A549 (cell line): ENCODE measurements at regions not wholly inside any gene's neighbourhood (a gene's known extent, or its start where the extent isn't known, plus 50 kb on each side); places are given as distances from the start of the nearest gene placed in this dataset.

Source experiments
- POLR2A ChIP-seq: IDR thresholded peaks from 2 replicates; pipeline ENCODE4 v1.6.1; 2012; ENCODE audit warnings: mild to moderate bottlenecking, low read length
- USF2 ChIP-seq: fragments of 450-650 bp; IDR thresholded peaks from 2 replicates; pipeline ENCODE4 v1.6.1; 2014; ENCODE audit warnings: antibody characterized with exemption
- ZNF302 ChIP-seq: fragments of 250-450 bp; sonication (Bioruptor Pico); IDR thresholded peaks from 2 replicates; pipeline ENCODE4 v1.9.0; 2021; ENCODE audit warnings: inconsistent platforms, mild to moderate bottlenecking, moderate library complexity
- TF ChIP-seq, protein P1 (sequence below): fragments of >200 bp; sonication (Bioruptor Twin); formaldehyde crosslinking; IDR thresholded peaks from 3 replicates; pipeline ENCODE4 v1.5.1; 2016
- TF ChIP-seq, protein P2 (sequence below): IDR thresholded peaks from 2 replicates; pipeline ENCODE4 v1.6.1; 2012

GRCh38 chr5:26719803-26720202 is 318.6 kb downstream of the CDH9 start:
- TF ChIP-seq, protein P1, sequence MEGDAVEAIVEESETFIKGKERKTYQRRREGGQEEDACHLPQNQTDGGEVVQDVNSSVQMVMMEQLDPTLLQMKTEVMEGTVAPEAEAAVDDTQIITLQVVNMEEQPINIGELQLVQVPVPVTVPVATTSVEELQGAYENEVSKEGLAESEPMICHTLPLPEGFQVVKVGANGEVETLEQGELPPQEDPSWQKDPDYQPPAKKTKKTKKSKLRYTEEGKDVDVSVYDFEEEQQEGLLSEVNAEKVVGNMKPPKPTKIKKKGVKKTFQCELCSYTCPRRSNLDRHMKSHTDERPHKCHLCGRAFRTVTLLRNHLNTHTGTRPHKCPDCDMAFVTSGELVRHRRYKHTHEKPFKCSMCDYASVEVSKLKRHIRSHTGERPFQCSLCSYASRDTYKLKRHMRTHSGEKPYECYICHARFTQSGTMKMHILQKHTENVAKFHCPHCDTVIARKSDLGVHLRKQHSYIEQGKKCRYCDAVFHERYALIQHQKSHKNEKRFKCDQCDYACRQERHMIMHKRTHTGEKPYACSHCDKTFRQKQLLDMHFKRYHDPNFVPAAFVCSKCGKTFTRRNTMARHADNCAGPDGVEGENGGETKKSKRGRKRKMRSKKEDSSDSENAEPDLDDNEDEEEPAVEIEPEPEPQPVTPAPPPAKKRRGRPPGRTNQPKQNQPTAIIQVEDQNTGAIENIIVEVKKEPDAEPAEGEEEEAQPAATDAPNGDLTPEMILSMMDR, result no peak
- TF ChIP-seq POLR2A (no peak), USF2 (no peak), ZNF302 (CRISPR knock-in tag) (no peak)
- TF ChIP-seq, protein P2, sequence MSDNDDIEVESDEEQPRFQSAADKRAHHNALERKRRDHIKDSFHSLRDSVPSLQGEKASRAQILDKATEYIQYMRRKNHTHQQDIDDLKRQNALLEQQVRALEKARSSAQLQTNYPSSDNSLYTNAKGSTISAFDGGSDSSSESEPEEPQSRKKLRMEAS, result no peak
